HUES64 (cell line): ENCODE measurements at regions not wholly inside any gene's neighbourhood (a gene's known extent, or its start where the extent isn't known, plus 50 kb on each side); places are given as distances from the start of the nearest gene placed in this dataset.
"Not testable (repeated sequence)": the region's sequence is repeated elsewhere in the genome, so short reads cannot be mapped to it uniquely, and the experiment has no call there.

ENCODE experiments used
- H3K27ac ChIP-seq: 2 replicates; pipeline ENCODE4 v1.7.0; 2013; ENCODE audit warnings: low read depth, low read length, inconsistent platforms
- H3K27me3 ChIP-seq: 2 replicates; pipeline ENCODE4 v1.6.1; 2013; ENCODE audit warnings: mild to moderate bottlenecking, low read length; ENCODE audit not compliant: insufficient read depth
- H3K36me3 ChIP-seq: 2 replicates; pipeline ENCODE4 v1.6.1; 2013; ENCODE audit warnings: mild to moderate bottlenecking, low read length; ENCODE audit not compliant: insufficient read depth
- H3K4me1 ChIP-seq: 2 replicates; pipeline ENCODE4 v1.6.1; 2013; ENCODE audit warnings: mild to moderate bottlenecking, low read length, moderate library complexity; ENCODE audit not compliant: insufficient read depth
- H3K4me3 ChIP-seq: 2 replicates; pipeline ENCODE4 v1.5.1; 2013; ENCODE audit warnings: mild to moderate bottlenecking, low read length, moderate library complexity
- H3K9ac ChIP-seq: 2 replicates; pipeline ENCODE4 v1.6.1; 2013; ENCODE audit warnings: mild to moderate bottlenecking, low read depth, low read length
- H3K9me3 ChIP-seq: 2 replicates; pipeline ENCODE4 v1.6.1; 2013; ENCODE audit warnings: low read depth, low read length; ENCODE audit not compliant: insufficient read depth
- WGBS: fragments of 150-250, 120-280 bp; methylation state at CpG from one replicate; pipeline ENCODE4 v1.1.7; 2013; ENCODE audit warnings: missing lambda C conversion rate; 5-methylcytosine and 5-hydroxymethylcytosine counted together

DNA sequence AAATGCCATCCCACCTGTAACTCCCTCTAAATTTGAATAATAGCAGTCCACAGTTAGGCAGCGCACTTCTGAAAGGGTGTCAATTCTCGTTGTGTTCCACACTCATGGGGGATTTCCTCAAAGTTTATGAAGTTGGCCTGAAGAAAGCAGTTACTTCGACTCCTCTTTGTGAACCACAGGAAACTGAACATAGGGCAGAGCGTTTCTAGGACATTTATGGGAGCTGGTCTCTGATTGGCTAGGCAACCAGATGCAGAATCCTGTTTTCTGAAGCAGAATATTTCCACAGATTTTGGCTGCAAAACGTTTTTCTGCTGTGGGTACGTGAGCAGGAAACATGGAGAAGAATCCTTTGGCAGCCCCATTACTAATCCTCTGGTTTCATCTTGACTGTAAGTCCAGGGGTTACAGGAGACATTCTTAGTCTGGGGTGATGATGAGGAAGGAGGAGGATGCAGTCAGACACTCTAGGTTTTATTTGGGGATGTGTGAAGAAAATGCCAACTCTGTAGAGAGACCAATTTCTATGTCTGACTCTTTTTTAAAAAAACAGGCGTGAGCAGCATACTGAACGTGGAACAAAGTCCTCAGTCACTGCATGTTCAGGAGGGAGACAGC is 431.5 kb upstream of the OR4E1 start:
- no peaks in the 10 kb centered on the region for H3K4me1 ChIP-seq
- H3K9ac ChIP-seq = no peak overlapping the region
- H3K27ac ChIP-seq = no peak overlapping the region
- H3K36me3 ChIP-seq = no peaks in the 10 kb centered on the region
- H3K27me3 ChIP-seq = no peaks in the 10 kb centered on the region
- WGBS = 77% methylated on average over 8 of the region's 8 CpGs
- no peaks in the 10 kb centered on the region for H3K9me3 ChIP-seq
- no peak overlapping the region for H3K4me3 ChIP-seq

DNA sequence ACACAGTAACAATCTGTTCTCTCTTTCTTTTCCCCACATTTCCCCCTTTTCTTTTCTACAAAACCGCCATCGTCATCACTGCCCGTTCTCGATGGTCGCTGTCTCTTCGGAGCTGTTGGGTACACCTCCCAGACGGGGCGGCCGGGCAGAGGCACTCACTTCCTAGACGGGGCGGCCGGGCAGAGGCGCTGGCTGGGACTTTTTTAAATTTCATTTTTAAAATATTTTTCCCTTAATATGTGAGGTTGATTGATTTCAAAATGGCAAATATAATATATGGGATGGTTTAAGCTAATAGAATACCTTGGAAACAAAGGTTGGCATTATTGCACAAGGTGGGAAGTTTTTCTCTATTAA is 427.1 kb upstream of the OR4E1 start:
- H3K9me3 ChIP-seq, H3K36me3 ChIP-seq, H3K9ac ChIP-seq, H3K4me1 ChIP-seq, H3K27ac ChIP-seq, H3K27me3 ChIP-seq, H3K4me3 ChIP-seq: not testable (repeated sequence)
- WGBS = 94% methylated on average over 13 of the region's 13 CpGs

DNA sequence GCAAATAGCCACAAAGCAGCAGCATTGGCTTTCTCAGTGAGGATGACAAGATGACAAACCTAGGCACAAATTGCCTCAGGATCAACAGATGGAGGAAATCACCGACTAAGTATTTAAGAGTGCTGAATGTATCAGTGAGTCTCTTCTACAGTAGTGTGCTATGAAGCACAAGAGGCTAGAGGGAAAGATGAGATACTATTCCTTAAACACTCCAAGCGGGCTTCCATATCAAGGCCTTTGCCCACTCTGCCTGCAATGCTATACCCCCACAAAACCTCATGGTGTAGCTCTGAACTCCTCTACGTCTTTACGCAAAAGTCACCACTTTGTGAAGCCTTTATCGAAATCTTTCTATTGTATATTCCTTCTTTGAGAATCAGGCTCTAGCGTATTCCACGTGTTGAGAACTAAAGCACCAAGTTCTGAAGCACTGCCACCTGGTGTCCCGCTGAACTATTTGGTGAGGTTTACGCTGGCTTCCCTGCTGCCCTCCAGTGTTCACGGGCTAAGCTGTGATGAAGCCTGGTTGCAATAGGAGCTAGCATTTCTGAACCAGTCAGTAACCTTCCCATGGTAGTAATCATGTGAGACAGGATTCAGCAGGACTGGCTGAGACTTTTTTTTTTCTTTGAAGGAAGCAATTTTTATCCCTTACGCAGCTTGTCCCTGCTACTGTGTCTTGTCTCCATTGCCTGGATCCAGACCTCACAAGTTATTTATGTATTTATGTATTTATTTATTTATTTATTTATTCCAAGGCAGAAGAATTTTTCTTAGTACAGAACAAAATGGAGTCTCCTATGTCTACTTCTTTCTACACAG is 426.5 kb upstream of the OR4E1 start:
- 40% methylated on average over 10 of the region's 11 CpGs for WGBS

DNA sequence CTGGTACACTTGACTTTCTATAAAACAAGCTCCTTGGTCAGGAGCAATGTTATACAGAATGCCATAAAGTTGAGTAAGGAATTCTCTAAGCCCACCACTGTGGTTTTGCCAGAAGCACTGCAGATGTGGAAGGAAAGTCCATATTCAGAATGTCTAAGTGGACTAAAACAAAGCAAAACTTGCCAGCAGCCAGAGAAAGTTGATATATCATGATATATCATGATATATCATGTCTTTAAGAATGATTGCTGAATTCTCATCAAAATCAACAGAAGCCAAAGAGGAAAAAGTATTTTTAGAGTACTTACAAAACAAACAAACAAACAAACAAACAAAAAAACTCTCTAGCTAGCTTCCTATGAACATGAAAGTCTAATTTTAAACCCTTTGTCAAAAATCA is 424.8 kb upstream of the OR4E1 start:
- Histone ChIP-seq H3K36me3 (no peaks in the 10 kb centered on the region), H3K9me3 (no peaks in the 10 kb centered on the region), H3K27me3 (peaks cover 4% of the 10 kb centered on the region), H3K27ac (no peak overlapping the region), H3K4me1 (no peaks in the 10 kb centered on the region), H3K4me3 (no peak overlapping the region), H3K9ac (no peak overlapping the region)

More for the DNA sequence above, 426.5 kb upstream of the OR4E1 start:
- no peaks in the 10 kb centered on the region for H3K36me3 ChIP-seq
- peaks cover 4% of the 10 kb centered on the region for H3K27me3 ChIP-seq
- no peak overlapping the region for H3K4me3 ChIP-seq
- H3K9me3 ChIP-seq = no peaks in the 10 kb centered on the region
- no peak overlapping the region for H3K27ac ChIP-seq
- H3K9ac ChIP-seq = no peak overlapping the region
- no peaks in the 10 kb centered on the region for H3K4me1 ChIP-seq

DNA sequence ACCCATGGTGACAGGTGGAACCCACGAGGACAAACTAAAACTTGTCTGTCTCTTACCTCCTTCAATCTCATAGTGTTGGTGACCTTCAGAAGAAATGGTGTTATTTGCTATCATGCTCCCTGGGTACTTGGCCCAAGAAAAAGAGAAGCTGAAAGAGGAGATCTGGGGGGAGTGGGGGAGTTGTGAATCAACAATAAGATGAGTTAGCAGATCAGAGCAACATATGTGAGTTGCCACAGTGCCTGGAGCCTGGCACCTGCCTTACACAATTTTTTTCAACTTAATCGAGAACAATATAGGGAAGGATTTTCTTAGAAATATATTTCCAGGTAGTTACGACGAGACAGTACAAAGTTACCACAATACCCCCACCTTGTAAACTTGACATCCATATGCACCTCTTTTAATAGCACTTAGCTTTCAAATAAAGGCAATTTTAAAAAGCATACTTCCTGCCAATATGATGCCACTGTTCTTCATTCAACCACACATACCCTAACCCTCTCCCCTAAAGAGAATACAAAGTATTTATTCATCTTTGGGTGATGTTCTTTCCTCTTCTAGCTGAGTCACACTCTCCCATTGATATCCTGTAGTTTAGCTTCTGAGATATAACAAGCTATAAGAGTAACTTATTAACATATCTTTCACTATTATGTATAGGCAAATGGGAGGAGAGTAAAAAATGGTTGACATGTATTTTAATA is 424.1 kb upstream of the OR4E1 start:
- WGBS = 93% methylated on average over 3 of the region's 4 CpGs
- Histone ChIP-seq H3K9me3 (no peaks in the 10 kb centered on the region), H3K4me3 (no peak overlapping the region), H3K9ac (no peak overlapping the region), H3K27ac (no peak overlapping the region), H3K4me1 (no peaks in the 10 kb centered on the region), H3K36me3 (no peaks in the 10 kb centered on the region), H3K27me3 (peaks cover 4% of the 10 kb centered on the region)

DNA sequence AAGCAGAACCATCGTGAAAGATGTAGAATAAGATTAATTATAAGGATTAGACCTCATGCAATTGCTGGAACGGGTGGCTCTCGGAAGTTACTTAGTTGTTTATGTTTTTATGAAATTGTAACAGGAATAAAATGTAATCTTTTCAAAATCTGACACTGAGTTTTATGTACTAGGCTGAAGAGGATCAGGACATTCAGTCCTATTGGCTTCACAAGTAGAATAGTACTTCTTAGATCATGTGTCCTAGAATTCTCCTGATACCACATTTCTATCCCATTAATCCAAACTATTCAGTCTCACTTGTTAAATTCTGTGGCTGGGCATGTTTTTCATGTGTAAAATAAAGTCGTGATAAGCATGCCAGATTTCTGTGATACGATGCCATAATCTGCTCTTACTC is 423.5 kb upstream of the OR4E1 start:
- no peak overlapping the region for H3K4me3 ChIP-seq
- peaks cover 4% of the 10 kb centered on the region for H3K27me3 ChIP-seq
- no peak overlapping the region for H3K27ac ChIP-seq
- H3K9me3 ChIP-seq = no peaks in the 10 kb centered on the region
- 88% methylated on average over 5 of the region's 5 CpGs for WGBS
- H3K36me3 ChIP-seq = no peaks in the 10 kb centered on the region
- H3K4me1 ChIP-seq = no peaks in the 10 kb centered on the region
- H3K9ac ChIP-seq = no peak overlapping the region

DNA sequence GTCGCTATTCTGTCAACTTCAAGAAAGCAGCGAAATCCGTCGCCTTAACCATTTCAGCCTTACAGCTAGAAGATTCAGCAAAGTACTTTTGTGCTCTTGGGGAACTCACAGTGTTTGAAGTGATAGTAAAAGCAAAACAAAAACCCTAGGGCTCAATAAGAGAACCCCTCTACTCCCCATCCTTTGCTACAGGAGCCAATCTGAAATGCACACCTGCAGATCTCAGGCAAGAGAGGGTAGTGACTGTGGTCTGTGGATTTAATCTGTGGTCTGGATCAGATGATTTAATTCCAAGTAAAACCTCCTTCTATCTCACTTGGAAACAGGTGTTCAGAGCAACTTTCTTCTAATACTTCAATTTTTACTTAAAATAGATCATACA is 422.9 kb upstream of the OR4E1 start:
- no peak overlapping the region for H3K27ac ChIP-seq
- no peaks in the 10 kb centered on the region for H3K4me1 ChIP-seq
- H3K9ac ChIP-seq = no peak overlapping the region
- no peak overlapping the region for H3K4me3 ChIP-seq
- no peaks in the 10 kb centered on the region for H3K36me3 ChIP-seq
- peaks cover 4% of the 10 kb centered on the region for H3K27me3 ChIP-seq
- H3K9me3 ChIP-seq = no peaks in the 10 kb centered on the region
- 97% methylated on average over 4 of the region's 4 CpGs for WGBS

DNA sequence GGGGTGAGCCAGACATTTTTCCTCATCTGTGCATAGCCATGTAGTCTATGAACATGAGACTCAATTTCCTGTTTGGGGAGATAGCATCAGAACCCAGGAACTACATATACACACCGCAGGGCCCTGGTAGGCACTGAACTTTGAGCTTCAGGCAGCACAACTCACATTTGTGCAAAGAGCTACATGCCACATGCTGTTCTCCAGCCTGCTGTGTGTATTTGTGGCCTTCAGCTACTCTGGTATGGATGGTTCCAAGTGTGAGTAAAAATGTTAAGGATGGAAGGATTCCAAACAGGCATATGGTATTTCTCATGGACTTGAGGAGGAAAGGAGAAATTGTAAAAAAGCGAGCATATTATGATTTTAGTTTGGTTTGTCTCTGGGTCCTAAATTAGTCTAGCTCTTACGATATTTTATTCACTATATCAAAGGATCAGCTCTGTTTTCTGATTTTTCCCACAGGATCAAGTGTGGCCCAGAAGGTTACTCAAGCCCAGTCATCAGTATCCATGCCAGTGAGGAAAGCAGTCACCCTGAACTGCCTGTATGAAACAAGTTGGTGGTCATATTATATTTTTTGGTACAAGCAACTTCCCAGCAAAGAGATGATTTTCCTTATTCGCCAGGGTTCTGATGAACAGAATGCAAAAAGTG is 422.4 kb upstream of the OR4E1 start:
- no peaks in the 10 kb centered on the region for H3K36me3 ChIP-seq
- H3K9ac ChIP-seq = no peak overlapping the region
- 94% methylated on average over 4 of the region's 4 CpGs for WGBS
- H3K27me3 ChIP-seq = peaks cover 4% of the 10 kb centered on the region
- no peaks in the 10 kb centered on the region for H3K9me3 ChIP-seq
- H3K4me3 ChIP-seq = no peak overlapping the region
- no peaks in the 10 kb centered on the region for H3K4me1 ChIP-seq
- no peak overlapping the region for H3K27ac ChIP-seq

DNA sequence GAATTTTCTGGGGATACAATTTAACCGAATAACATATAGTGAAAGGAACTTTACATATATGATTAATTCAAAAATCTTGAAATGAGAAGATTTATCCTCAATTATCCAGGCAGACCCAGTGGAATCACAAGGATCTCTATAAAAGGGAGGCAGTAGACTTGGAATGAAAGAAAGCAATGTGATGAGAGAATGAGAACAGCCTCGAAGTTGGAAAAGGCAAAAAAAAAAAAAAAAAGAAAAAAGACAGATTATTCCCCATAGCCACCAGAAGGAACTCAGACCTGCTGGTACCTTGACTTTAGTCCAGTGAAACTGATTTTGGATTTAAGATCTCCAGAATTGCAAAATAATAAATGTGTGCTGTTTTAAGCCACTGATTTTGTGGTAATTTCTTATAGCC is 416.3 kb upstream of the OR4E1 start:
- H3K27me3 ChIP-seq = no peaks in the 10 kb centered on the region; the same call in 1 of the 2 replicates
- no peak overlapping the region for H3K27ac ChIP-seq
- no peaks in the 10 kb centered on the region for H3K9me3 ChIP-seq
- no peaks in the 10 kb centered on the region for H3K4me1 ChIP-seq
- no peak overlapping the region for H3K4me3 ChIP-seq
- H3K36me3 ChIP-seq = no peaks in the 10 kb centered on the region
- no CpG with 5 or more reads among the region's 2 CpGs for WGBS
- no peak overlapping the region for H3K9ac ChIP-seq

DNA sequence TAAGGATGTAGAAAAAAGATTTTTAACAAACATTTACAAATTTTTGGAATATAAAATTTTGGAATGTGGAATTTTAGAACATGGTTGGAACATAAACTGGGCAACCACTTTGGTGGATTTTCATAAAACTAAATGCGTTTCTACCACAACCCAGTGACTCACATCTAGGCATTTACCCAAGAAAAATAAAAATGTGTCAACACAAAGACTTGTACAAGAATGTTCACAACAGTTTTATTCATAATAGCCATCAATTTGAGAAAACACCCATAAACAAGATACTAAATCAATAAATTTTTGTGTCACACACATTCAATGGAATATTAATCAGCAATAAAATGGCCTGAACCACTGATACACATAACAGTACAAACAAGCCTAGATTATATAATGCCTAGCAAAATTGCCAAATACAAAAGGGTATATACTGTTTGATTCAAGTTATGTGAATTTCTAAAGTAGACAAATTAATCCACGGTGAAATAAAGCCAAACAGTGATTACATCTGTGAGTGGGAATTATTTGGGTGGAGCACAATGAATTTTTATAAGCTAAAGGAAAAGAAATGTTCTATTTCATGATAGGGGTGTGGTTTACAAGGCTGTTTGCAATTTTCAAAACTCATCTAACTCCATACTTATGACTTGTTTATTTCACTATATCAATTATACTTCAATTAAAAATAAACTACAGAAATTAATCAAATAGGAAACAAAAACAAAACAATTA is 415.2 kb upstream of the OR4E1 start:
- no peaks in the 10 kb centered on the region; the same call in 1 of the 2 replicates for H3K27me3 ChIP-seq
- H3K36me3 ChIP-seq = no peaks in the 10 kb centered on the region
- no peaks in the 10 kb centered on the region for H3K9me3 ChIP-seq
- no peak overlapping the region for H3K4me3 ChIP-seq
- H3K27ac ChIP-seq = no peak overlapping the region
- WGBS = 94% methylated on average over 2 of the region's 2 CpGs
- H3K4me1 ChIP-seq = no peaks in the 10 kb centered on the region
- H3K9ac ChIP-seq = no peak overlapping the region
